ENCODE measurements at regions not wholly inside any gene's neighbourhood (a gene's known extent, or its start where the extent isn't known, plus 50 kb on each side); places are given as distances from the start of the nearest gene placed in this dataset.
"Not testable (repeated sequence)": the region's sequence is repeated elsewhere in the genome, so short reads cannot be mapped to it uniquely, and the experiment has no call there.

GRCh38 chr1:213604477-213604876 lies 383.3 kb upstream of the PROX1 start:
- WGBS, 10 experiments: 0 to 100% (median 57%) methylated on average over 1 to 4 of the region's 4 CpGs; no CpG with 5 or more reads in 3 of the 10 experiments
- no peak for ATAC-seq (replicated peaks in 6 of 8)

GRCh38 chr1:213605732-213606131 lies 382.0 kb upstream of the PROX1 start:
- 7 to 92% (median 84%) methylated on average over 2 to 9 of the region's 9 CpGs; no CpG with 5 or more reads in 1 of the 10 experiments for WGBS, 10 experiments
- Histone ChIP-seq H3K4me1 (replicated peaks in 1 of 2) (no peaks in the 10 kb centered on the region), H3K27ac (no peak overlapping the region), H3K4me3 (no peak overlapping the region)
- no peak for ATAC-seq (replicated peaks in 6 of 8)
- in situ Hi-C loops (cut with MboI; ENCODE audit: low pct_unique_long_range_greater_than_20kb in 2 of 9, low sequenced_read_pairs in 9 of 9, unreplicated experiment in 9 of 9): no loop called here

More at GRCh38 chr1:213604477-213604876, 383.3 kb upstream of the PROX1 start:
- no peak overlapping the region for H3K27ac ChIP-seq
- no peak overlapping the region for H3K4me3 ChIP-seq
- H3K4me1 ChIP-seq (replicated peaks in 1 of 2): no peaks in the 10 kb centered on the region
- in situ Hi-C loops (cut with MboI; ENCODE audit: low pct_unique_long_range_greater_than_20kb in 2 of 9, low sequenced_read_pairs in 9 of 9, unreplicated experiment in 9 of 9): no loop called here

GRCh38 chr1:213606252-213606820 lies 381.4 kb upstream of the PROX1 start:
- no peak for ATAC-seq (replicated peaks in 6 of 8)
- in situ Hi-C loops (cut with MboI; ENCODE audit: low pct_unique_long_range_greater_than_20kb in 2 of 9, low sequenced_read_pairs in 9 of 9, unreplicated experiment in 9 of 9): no loop called here

GRCh38 chr1:213613549-213613948 lies 374.2 kb upstream of the PROX1 start:
- WGBS, 10 experiments: 0 to 93% (median 62%) methylated on average over 1 to 2 of the region's 2 CpGs; no CpG with 5 or more reads in 5 of the 10 experiments

More at GRCh38 chr1:213606252-213606820, 381.4 kb upstream of the PROX1 start:
- Histone ChIP-seq H3K27ac (no peak overlapping the region), H3K4me1 (replicated peaks in 1 of 2) (no peaks in the 10 kb centered on the region), H3K4me3 (no peak overlapping the region)
- 0 to 100% (median 85%) methylated on average over 2 to 5 of the region's 5 CpGs for WGBS, 10 experiments

GRCh38 chr1:213615226-213615916 lies 372.4 kb upstream of the PROX1 start:
- 17 to 100% (median 92%) methylated on average over 1 to 3 of the region's 4 CpGs; no CpG with 5 or more reads in 5 of the 10 experiments for WGBS, 10 experiments
- peak in 1 of 8 experiments; percentile 57 for ATAC-seq (replicated peaks in 6 of 8)
- no peak overlapping the region for H3K27ac ChIP-seq
- no peak overlapping the region for H3K4me3 ChIP-seq
- in situ Hi-C loops (cut with MboI; ENCODE audit: low pct_unique_long_range_greater_than_20kb in 2 of 9, low sequenced_read_pairs in 9 of 9, unreplicated experiment in 9 of 9): no loop called here
- H3K4me1 ChIP-seq (replicated peaks in 1 of 2): peaks cover 0 to 4% of the 10 kb centered on the region in 2 donors

More at GRCh38 chr1:213613549-213613948, 374.2 kb upstream of the PROX1 start:
- no peak overlapping the region for H3K4me3 ChIP-seq
- H3K27ac ChIP-seq: no peak overlapping the region
- peaks cover 0 to 4% of the 10 kb centered on the region in 2 donors for H3K4me1 ChIP-seq (replicated peaks in 1 of 2)
- in situ Hi-C loops (cut with MboI; ENCODE audit: low pct_unique_long_range_greater_than_20kb in 2 of 9, low sequenced_read_pairs in 9 of 9, unreplicated experiment in 9 of 9): no loop called here
- ATAC-seq (replicated peaks in 6 of 8): no peak

GRCh38 chr1:213617133-213617532 lies 370.6 kb upstream of the PROX1 start:
- peaks cover 0 to 12% of the 10 kb centered on the region in 2 donors for H3K4me1 ChIP-seq (replicated peaks in 1 of 2)
- H3K27ac ChIP-seq: no peak overlapping the region
- H3K4me3 ChIP-seq: no peak overlapping the region
- in situ Hi-C loops (cut with MboI; ENCODE audit: low pct_unique_long_range_greater_than_20kb in 2 of 9, low sequenced_read_pairs in 9 of 9, unreplicated experiment in 9 of 9): no loop called here
- ATAC-seq (replicated peaks in 6 of 8): no peak

GRCh38 chr1:213618094-213618493 lies 369.7 kb upstream of the PROX1 start:
- peak in 1 of 8 experiments; percentile 10 for ATAC-seq (replicated peaks in 6 of 8)
- in situ Hi-C loops (cut with MboI; ENCODE audit: low pct_unique_long_range_greater_than_20kb in 2 of 9, low sequenced_read_pairs in 9 of 9, unreplicated experiment in 9 of 9): no loop called here
- peaks cover 0 to 17% of the 10 kb centered on the region in 2 donors for H3K4me1 ChIP-seq (replicated peaks in 1 of 2)
- H3K27ac ChIP-seq: no peak overlapping the region
- WGBS, 10 experiments: 0 to 64% (median 15%) methylated on average over 1 of the region's 1 CpG; no CpG with 5 or more reads in 4 of the 10 experiments
- H3K4me3 ChIP-seq: no peak overlapping the region

GRCh38 chr1:213619026-213619425 lies 368.7 kb upstream of the PROX1 start:
- H3K4me1 ChIP-seq (replicated peaks in 1 of 2): peaks cover 0 to 15% of the 10 kb centered on the region in 2 donors
- H3K27ac ChIP-seq: no peak overlapping the region
- no peak overlapping the region for H3K4me3 ChIP-seq
- in situ Hi-C loops (cut with MboI; ENCODE audit: low pct_unique_long_range_greater_than_20kb in 2 of 9, low sequenced_read_pairs in 9 of 9, unreplicated experiment in 9 of 9): no loop called here
- ATAC-seq (replicated peaks in 6 of 8): no peak
- WGBS, 10 experiments: 0 to 100% (median 86%) methylated on average over 1 of the region's 1 CpG; no CpG with 5 or more reads in 3 of the 10 experiments

- in situ Hi-C loops (cut with MboI; ENCODE audit: low pct_unique_long_range_greater_than_20kb in 2 of 9, low sequenced_read_pairs in 9 of 9, unreplicated experiment in 9 of 9): no loop called here
- no peak overlapping the region for H3K27ac ChIP-seq
- H3K4me3 ChIP-seq: no peak overlapping the region
- 0 to 100% (median 95%) methylated on average over 1 to 4 of the region's 6 CpGs; no CpG with 5 or more reads in 4 of the 10 experiments for WGBS, 10 experiments
- H3K4me1 ChIP-seq (replicated peaks in 1 of 2): peaks cover 0 to 15% of the 10 kb centered on the region in 2 donors
- ATAC-seq (replicated peaks in 6 of 8): peak in 1 of 8 experiments; percentile 33
Measured at GRCh38 chr1:213621077-213621476, 366.7 kb upstream of the PROX1 start.

- ATAC-seq (replicated peaks in 6 of 8): peak in 2 of 8 experiments; percentile 27 to 38
- Histone ChIP-seq H3K27ac (no peak overlapping the region), H3K4me1 (replicated peaks in 1 of 2) (peaks cover 0 to 15% of the 10 kb centered on the region in 2 donors), H3K4me3 (no peak overlapping the region)
- in situ Hi-C loops (cut with MboI; ENCODE audit: low pct_unique_long_range_greater_than_20kb in 2 of 9, low sequenced_read_pairs in 9 of 9, unreplicated experiment in 9 of 9): no loop called here
- WGBS, 10 experiments: 0 to 85% (median 62%) methylated on average over 1 to 18 of the region's 19 CpGs
Measured at GRCh38 chr1:213622365-213623063, 365.3 kb upstream of the PROX1 start.

GRCh38 chr1:213623064-213623581 lies 364.6 kb upstream of the PROX1 start:
- no peak for ATAC-seq (replicated peaks in 6 of 8)
- WGBS, 10 experiments: 1 to 85% (median 80%) methylated on average over 2 to 9 of the region's 9 CpGs; no CpG with 5 or more reads in 2 of the 10 experiments

GRCh38 chr1:213623862-213624261 lies 363.9 kb upstream of the PROX1 start:
- peaks cover 0 to 15% of the 10 kb centered on the region in 2 donors for H3K4me1 ChIP-seq (replicated peaks in 1 of 2)
- no peak overlapping the region for H3K4me3 ChIP-seq
- H3K27ac ChIP-seq: no peak overlapping the region
- WGBS, 10 experiments: 40 to 83% (median 71%) methylated on average over 1 to 4 of the region's 4 CpGs; no CpG with 5 or more reads in 3 of the 10 experiments
- no peak for ATAC-seq (replicated peaks in 6 of 8)
- in situ Hi-C loops (cut with MboI; ENCODE audit: low pct_unique_long_range_greater_than_20kb in 2 of 9, low sequenced_read_pairs in 9 of 9, unreplicated experiment in 9 of 9): no loop called here

More at GRCh38 chr1:213623064-213623581, 364.6 kb upstream of the PROX1 start:
- Histone ChIP-seq H3K27ac (no peak overlapping the region), H3K4me1 (replicated peaks in 1 of 2) (peaks cover 0 to 15% of the 10 kb centered on the region in 2 donors), H3K4me3 (no peak overlapping the region)
- in situ Hi-C loops (cut with MboI; ENCODE audit: low pct_unique_long_range_greater_than_20kb in 2 of 9, low sequenced_read_pairs in 9 of 9, unreplicated experiment in 9 of 9): no loop called here

- in situ Hi-C loops (cut with MboI; ENCODE audit: low pct_unique_long_range_greater_than_20kb in 2 of 9, low sequenced_read_pairs in 9 of 9, unreplicated experiment in 9 of 9); H3K4me1 ChIP-seq (replicated peaks in 1 of 2); H3K4me3 ChIP-seq; ATAC-seq (replicated peaks in 6 of 8); H3K27ac ChIP-seq: not testable (repeated sequence)
Measured at GRCh38 chr1:213636778-213637177, 351.0 kb upstream of the PROX1 start.

Measured in motor neuron (in vitro differentiated cells).